Prostate gland (tissue), 2 donors: ENCODE measurements at regions not wholly inside any gene's neighbourhood (a gene's known extent, or its start where the extent isn't known, plus 50 kb on each side); places are given as distances from the start of the nearest gene placed in this dataset.
"Not testable (repeated sequence)": the region's sequence is repeated elsewhere in the genome, so short reads cannot be mapped to it uniquely, and the experiment has no call there.

ENCODE experiments used
- DNase-seq: peaks from one replicate; pipeline ENCODE4 v3.0.0-alpha.2; 2019; ENCODE audit warnings: low spot score
- H3K27ac ChIP-seq, 2 donors: fragments of 200-600 bp; sonication (generic); 2 replicates each; pipeline ENCODE4 v1.5.1; 2017 to 2019
- H3K27me3 ChIP-seq: fragments of 200-600 bp; sonication (generic); replicated peaks from 2 replicates; pipeline ENCODE4 v1.5.1; 2019; ENCODE audit not compliant: insufficient read depth
- H3K36me3 ChIP-seq, 2 donors: fragments of 200-600 bp; sonication (generic); 1 replicate in 1 of 2; 2 replicates in 1 of 2; pipeline versions ENCODE4 v1.5.1 to v1.8.1; 2017 to 2019
- H3K4me1 ChIP-seq: fragments of 200-600 bp; sonication (generic); replicated peaks from 2 replicates; pipeline ENCODE4 v1.5.1; 2019
- H3K4me3 ChIP-seq, 2 donors: fragments of 200-600 bp; sonication (generic); 2 replicates each; pipeline ENCODE4 v1.5.1; 2017 to 2019
- H3K9me3 ChIP-seq: fragments of 200-600 bp; sonication (generic); 2 replicates; pipeline ENCODE4 v1.5.1; 2017
- CTCF ChIP-seq, 4 experiments: fragments of 200-600 bp in 2 of 4; fragments of 450-650 bp in 2 of 4; sonication (generic) in 2 of 4; IDR thresholded peaks; 1 replicate in 3 of 4; 2 replicates in 1 of 4; pipeline ENCODE4 v1.5.1; 2016 to 2019; ENCODE audit warnings: antibody characterized with exemption in 4 of 4, mild to moderate bottlenecking in 2 of 4, moderate library complexity in 2 of 4
- POLR2A ChIP-seq: fragments of 450-650 bp; IDR thresholded peaks from one replicate; pipeline ENCODE4 v1.6.1; 2016; ENCODE audit warnings: antibody characterized with exemption, mild to moderate bottlenecking
- POLR2AphosphoS5 ChIP-seq: sonication (generic); formaldehyde crosslinking; IDR thresholded peaks from one replicate; pipeline ENCODE4 v1.6.1; 2017; ENCODE audit warnings: antibody characterized with exemption
- WGBS: methylation state at CpG from one replicate; pipeline ENCODE4 v1.1.5; 2018; 5-methylcytosine and 5-hydroxymethylcytosine counted together
- intact Hi-C: fragments of 100-400 bp; cut with DNase I; formaldehyde crosslinking; loops from one replicate; pipeline ENCODE4 v1.14.2; 2022

DNA sequence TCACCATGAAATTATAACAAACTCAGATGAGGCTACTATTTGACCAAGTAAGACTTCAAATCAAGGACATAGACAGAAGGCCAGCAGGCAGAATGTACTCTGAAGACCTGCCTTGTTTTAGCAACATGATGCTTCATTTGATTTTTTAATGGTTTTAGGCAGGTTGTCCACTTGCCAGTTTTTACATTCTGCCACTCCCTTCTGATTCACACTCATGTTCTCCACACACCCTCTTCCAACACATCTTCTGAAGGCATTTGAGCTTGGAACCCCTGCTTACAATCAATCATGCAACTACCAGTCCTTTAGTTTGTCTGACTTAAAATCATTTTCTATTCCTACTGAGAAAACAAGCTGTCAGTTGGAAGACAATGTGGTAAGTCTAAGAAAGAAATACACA, 114.9 kb upstream of the SMIM31 start:
- intact Hi-C loops: no loop called here
- no peaks in the 10 kb centered on the region for H3K27me3 ChIP-seq
- TF ChIP-seq POLR2A (no peak), POLR2AphosphoS5 (no peak), CTCF (IDR thresholded peaks at IDR 0.05) (no peak)
- no peaks in the 10 kb centered on the region for H3K36me3 ChIP-seq
- no peak for DNase-seq
- no peak overlapping the region for H3K27ac ChIP-seq
- H3K4me3 ChIP-seq: no peak overlapping the region
- H3K9me3 ChIP-seq: no peaks in the 10 kb centered on the region
- no peaks in the 10 kb centered on the region for H3K4me1 ChIP-seq

DNA sequence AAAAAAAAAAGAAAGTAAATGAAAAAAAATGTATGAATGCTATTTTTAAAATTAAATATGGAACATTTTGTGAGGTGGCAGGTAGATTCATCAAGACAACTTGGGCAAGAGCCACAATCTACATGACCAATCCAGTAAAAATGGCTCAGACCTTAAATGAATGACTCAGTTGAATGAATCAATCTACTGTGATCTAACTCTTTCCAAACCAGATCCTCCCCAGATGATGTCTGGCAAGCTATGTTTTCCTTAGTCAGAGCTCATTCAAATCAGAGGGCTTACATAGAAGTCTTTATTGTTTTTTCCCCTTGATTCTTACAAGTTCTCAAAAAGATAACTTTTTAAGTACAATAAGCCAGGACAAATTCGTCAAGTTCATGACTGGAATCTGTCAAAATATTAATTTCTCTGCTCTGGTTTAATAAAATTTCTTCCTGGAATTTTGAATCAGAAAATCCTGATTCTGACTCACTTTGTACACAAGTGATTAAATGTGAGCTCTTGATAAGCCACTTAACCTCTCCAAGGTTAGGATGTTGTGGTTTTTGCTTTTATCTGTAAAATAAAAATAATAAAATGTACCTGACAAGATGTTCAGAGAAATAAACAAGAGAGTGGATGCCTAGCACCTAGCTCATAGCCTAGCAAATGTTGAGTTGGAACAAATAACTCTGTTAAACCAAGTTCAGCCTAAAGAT, 105.6 kb upstream of the SMIM31 start:
- no peaks in the 10 kb centered on the region for H3K4me1 ChIP-seq
- no peaks in the 10 kb centered on the region for H3K9me3 ChIP-seq
- intact Hi-C loops: no loop called here
- no peak overlapping the region for H3K4me3 ChIP-seq
- WGBS: 63% methylated on average over 1 of the region's 1 CpG
- no peaks in the 10 kb centered on the region for H3K27me3 ChIP-seq
- no peak for TF ChIP-seq POLR2A
- no peak for TF ChIP-seq CTCF (IDR thresholded peaks at IDR 0.05)
- no peak for TF ChIP-seq POLR2AphosphoS5
- no peak for DNase-seq
- no peak overlapping the region for H3K27ac ChIP-seq
- H3K36me3 ChIP-seq: no peaks in the 10 kb centered on the region

DNA sequence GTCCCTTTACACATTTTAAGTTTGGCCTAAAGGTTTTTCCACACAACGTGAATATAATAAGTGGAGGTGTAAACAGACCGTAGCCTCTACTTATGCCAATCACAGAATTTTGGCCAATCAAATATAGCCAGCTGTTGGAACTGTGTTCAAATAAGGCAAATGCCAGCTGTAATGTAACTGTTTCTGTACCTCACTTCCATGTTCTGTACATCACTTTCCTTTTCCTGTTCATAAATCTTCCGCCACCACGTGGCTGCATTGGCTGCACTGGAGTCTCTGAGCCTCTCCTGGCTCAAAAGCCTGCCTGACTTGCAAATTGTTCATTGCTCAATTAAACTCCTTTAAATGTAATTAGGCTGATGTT, 105.1 kb upstream of the SMIM31 start:
- H3K27ac ChIP-seq: no peak overlapping the region
- H3K4me1 ChIP-seq: no peaks in the 10 kb centered on the region
- no peak for DNase-seq
- H3K9me3 ChIP-seq: no peaks in the 10 kb centered on the region
- 77% methylated on average over 4 of the region's 4 CpGs for WGBS
- intact Hi-C loops: no loop called here
- no peak overlapping the region for H3K4me3 ChIP-seq
- H3K36me3 ChIP-seq: no peaks in the 10 kb centered on the region
- TF ChIP-seq POLR2AphosphoS5: no peak
- TF ChIP-seq CTCF (IDR thresholded peaks at IDR 0.05): no peak
- no peak for TF ChIP-seq POLR2A
- no peaks in the 10 kb centered on the region for H3K27me3 ChIP-seq

DNA sequence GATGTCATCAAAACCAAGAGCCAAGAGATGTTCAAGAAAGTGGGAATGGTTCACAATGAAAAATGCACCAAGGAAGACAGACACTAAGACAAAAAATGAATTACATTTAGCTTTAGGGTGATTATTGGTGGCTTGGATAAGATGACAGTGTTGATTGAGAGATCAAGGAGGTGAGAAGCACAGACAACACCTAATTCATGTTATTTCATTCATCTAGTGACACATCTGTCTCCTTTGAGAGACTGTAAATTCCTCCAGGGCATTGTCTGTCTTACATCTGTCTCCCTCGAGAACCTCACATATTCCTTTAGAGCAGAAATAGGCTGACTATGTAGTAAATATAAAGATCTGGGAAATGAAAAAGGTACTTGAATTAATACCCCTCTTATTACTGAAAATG, 94.2 kb upstream of the SMIM31 start:
- Histone ChIP-seq H3K4me1 (no peaks in the 10 kb centered on the region), H3K9me3 (no peaks in the 10 kb centered on the region), H3K27me3 (no peaks in the 10 kb centered on the region), H3K4me3 (no peak overlapping the region), H3K36me3 (no peaks in the 10 kb centered on the region), H3K27ac (no peak overlapping the region)
- DNase-seq: no peak
- intact Hi-C loops: no loop called here
- 72% methylated on average over 1 of the region's 1 CpG for WGBS
- TF ChIP-seq CTCF (IDR thresholded peaks at IDR 0.05) (no peak), POLR2A (no peak), POLR2AphosphoS5 (no peak)

DNA sequence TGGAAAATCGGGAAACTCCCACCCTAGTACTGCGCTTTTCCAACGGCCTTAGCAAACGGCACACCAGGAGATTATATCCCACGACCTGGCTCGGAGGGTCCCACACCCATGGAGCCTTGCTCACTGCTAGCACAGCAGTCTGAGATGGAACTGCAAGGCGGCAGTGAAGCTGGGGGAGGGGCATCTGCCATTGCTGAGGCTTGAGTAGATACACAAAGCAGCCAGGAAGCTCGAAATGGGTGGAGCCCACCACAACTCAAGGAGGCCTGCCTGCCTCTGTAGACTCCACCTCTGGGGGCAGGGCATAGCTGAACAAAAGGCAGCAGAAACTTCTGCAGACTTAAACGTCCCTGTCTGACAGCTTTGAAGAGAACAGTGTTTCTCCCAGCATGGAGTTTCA, 77.8 kb upstream of the SMIM31 start:
- 85% methylated on average over 9 of the region's 9 CpGs for WGBS
- H3K4me3 ChIP-seq: not testable (repeated sequence)

More for the DNA sequence above, 77.8 kb upstream of the SMIM31 start:
- H3K27ac ChIP-seq, DNase-seq, H3K9me3 ChIP-seq, H3K27me3 ChIP-seq, intact Hi-C loops, H3K4me1 ChIP-seq, H3K36me3 ChIP-seq: not testable (repeated sequence)
